WTC11 (cell line): ENCODE measurements at regions not wholly inside any gene's neighbourhood (a gene's known extent, or its start where the extent isn't known, plus 50 kb on each side); places are given as distances from the start of the nearest gene placed in this dataset.

ENCODE experiments used
- AFF4 ChIP-seq: sonication (generic); formaldehyde crosslinking; IDR thresholded peaks from 2 replicates; pipeline ENCODE4 v1.8.1; 2023; ENCODE audit warnings: mild to moderate bottlenecking, missing genetic modification reagents, borderline replicate concordance
- CREM ChIP-seq: sonication (generic); formaldehyde crosslinking; IDR thresholded peaks from 2 replicates; pipeline ENCODE4 v1.8.1; 2022; ENCODE audit warnings: mild to moderate bottlenecking, missing genetic modification reagents, moderate library complexity
- CTCF ChIP-seq: fragments of 200-600 bp; IDR thresholded peaks from 2 replicates; pipeline ENCODE4 v1.8.0; 2022; ENCODE audit warnings: antibody characterized with exemption
- FOXP4 ChIP-seq: sonication (generic); formaldehyde crosslinking; IDR thresholded peaks from 2 replicates; pipeline ENCODE4 v1.8.0; 2022; ENCODE audit warnings: mild to moderate bottlenecking, missing genetic modification reagents
- IRF2 ChIP-seq: sonication (generic); formaldehyde crosslinking; IDR thresholded peaks from 2 replicates; pipeline ENCODE4 v1.8.0; 2022; ENCODE audit warnings: low read depth, missing genetic modification reagents, borderline replicate concordance
- MAX ChIP-seq: sonication (generic); formaldehyde crosslinking; IDR thresholded peaks from 2 replicates; pipeline ENCODE4 v1.8.0; 2022; ENCODE audit warnings: mild to moderate bottlenecking, missing genetic modification reagents
- RELA ChIP-seq: sonication (generic); formaldehyde crosslinking; IDR thresholded peaks from 2 replicates; pipeline ENCODE4 v1.8.1; 2022; ENCODE audit warnings: missing genetic modification reagents, mild to moderate bottlenecking, borderline replicate concordance
- USF1 ChIP-seq: sonication (generic); formaldehyde crosslinking; IDR thresholded peaks from 2 replicates; pipeline ENCODE4 v1.8.0; 2022; ENCODE audit warnings: mild to moderate bottlenecking, missing genetic modification reagents
- USF2 ChIP-seq: sonication (generic); formaldehyde crosslinking; IDR thresholded peaks from 2 replicates; pipeline ENCODE4 v1.8.1; 2023; ENCODE audit warnings: mild to moderate bottlenecking, missing genetic modification reagents, moderate library complexity
- ZNF138 ChIP-seq: sonication (generic); formaldehyde crosslinking; conservative IDR thresholded peaks from 2 replicates; pipeline ENCODE4 v1.8.1; 2022; ENCODE audit warnings: mild to moderate bottlenecking, moderate library complexity, missing genetic modification reagents
- ZNF232 ChIP-seq: sonication (generic); formaldehyde crosslinking; IDR thresholded peaks from 2 replicates; pipeline ENCODE4 v1.8.0; 2022; ENCODE audit warnings: mild to moderate bottlenecking, missing genetic modification reagents
- ZNF423 ChIP-seq: fragments of 250-450 bp; sonication (Bioruptor Pico); IDR thresholded peaks from 2 replicates; pipeline ENCODE4 v2.1.2; 2022; ENCODE audit warnings: mild to moderate bottlenecking, moderate library complexity
- ZSCAN18 ChIP-seq: fragments of 250-450 bp; sonication (Bioruptor Pico); IDR thresholded peaks from 2 replicates; pipeline ENCODE4 v2.1.2; 2022; ENCODE audit warnings: mild to moderate bottlenecking, moderate library complexity

GRCh38 chr15:31839388-31839787 lies 190.9 kb upstream of the CHRNA7 start:
- TF ChIP-seq CTCF (no peak), USF1 (CRISPR knock-in tag) (no peak), FOXP4 (no peak), ZNF423 (CRISPR knock-in tag) (no peak), MAX (CRISPR knock-in tag) (no peak), AFF4 (CRISPR knock-in tag) (no peak), ZNF138 (CRISPR knock-in tag) (no peak), RELA (no peak), IRF2 (no peak), ZSCAN18 (no peak), ZNF232 (no peak), USF2 (CRISPR knock-in tag) (no peak), CREM (CRISPR knock-in tag) (no peak)
